ENCODE measurements at regions not wholly inside any gene's neighbourhood (a gene's known extent, or its start where the extent isn't known, plus 50 kb on each side); places are given as distances from the start of the nearest gene placed in this dataset.

- DNase-seq (ENCODE audit: low read depth in 1 of 2, low spot score in 1 of 2): no peak
These were observed 256.3 kb upstream of the KLF14 start for GRCh38 chr7:130990178-130990832.

GRCh38 chr7:130993671-130994365 is 259.8 kb upstream of the KLF14 start:
- no peak for DNase-seq (ENCODE audit: low read depth in 1 of 2, low spot score in 1 of 2)

DNA sequence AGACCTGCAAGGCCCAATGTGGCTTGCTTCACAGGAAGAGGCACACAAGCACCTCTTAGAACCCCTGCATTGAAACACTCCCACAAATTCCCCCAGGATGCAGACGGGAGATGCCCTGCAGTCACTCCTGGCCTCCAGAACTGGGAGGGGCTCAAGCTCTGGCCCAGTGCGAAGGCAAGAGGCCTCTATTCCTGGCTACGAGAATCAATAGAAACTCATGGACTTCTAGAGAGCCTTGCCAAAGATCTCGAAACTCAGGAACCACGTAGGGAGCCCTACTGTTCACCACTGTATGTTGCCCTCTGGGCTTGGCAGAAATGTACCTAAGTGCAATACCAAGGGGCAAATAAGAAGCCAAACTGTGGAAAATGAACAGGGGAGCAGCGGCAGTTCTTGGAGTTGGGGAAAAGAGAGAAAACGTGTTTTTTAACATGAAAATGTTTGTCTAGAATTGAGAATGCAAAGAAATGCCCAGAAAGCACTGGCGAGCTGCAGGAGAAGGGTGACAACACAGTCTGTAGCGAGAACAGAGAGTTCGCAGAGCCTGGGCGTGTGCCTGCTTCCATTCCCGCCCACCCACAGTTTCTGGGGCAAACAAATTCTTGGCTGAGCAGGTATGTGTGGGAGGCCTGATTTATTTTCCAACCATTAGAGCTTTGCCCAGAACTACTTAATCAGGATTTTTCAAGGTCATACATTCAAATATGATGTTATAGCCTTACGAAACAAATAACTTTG is 260.5 kb upstream of the KLF14 start:
- DNase-seq (ENCODE audit: low read depth in 1 of 2, low spot score in 1 of 2): no peak

- no peak for DNase-seq (ENCODE audit: low read depth in 1 of 2, low spot score in 1 of 2)
These were observed 261.5 kb upstream of the KLF14 start for GRCh38 chr7:130995252-130996081.

DNA sequence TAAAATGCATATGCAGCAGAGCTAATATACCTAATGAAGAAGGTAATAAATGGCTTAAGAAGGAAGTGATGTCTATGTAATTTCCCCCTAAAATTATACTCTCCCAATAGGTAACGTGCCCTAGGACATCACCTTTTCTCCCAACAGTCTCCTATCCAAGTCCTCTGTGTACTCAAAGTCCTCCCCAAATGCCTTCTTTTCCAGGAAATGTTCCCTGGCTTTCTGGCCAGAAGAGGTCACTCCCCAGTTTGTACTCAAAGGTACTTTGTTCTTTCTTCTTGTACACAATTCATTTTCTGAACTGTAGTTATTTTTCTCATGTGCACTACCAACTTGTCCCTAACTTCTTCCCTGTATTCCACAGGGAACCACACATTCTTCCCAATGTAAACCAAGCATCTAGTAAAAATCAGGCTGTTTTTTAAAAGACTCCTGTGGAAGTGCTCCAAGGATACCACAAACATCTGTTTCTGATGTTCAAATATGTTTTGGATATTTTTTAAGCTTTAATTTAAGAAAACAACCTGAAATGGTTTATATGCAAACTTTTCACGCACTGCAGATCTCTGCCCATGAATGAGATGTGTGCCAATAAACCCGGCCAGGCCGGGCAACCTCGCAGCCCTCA is 262.3 kb upstream of the KLF14 start:
- DNase-seq (ENCODE audit: low read depth in 1 of 2, low spot score in 1 of 2): no peak

DNA sequence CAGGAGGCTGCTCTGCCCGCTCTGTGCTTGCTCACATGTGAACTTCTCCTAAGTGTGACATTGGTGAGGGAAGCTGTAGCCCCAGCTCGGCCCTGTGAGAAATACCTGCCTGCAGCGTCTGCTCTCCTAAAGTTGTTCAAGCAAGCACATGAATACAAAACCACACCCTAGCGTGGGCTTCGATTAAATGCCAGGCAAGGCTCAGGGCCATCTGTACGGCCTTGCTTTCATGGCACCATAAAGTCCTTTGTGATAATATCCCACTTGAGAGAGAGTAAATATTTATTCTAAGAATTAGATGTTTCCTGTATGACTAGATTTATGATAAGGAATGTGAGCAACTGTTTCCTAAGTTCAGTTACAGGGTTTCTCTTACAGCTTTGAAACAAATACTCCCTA is 262.8 kb upstream of the KLF14 start:
- no peak for DNase-seq (ENCODE audit: low read depth in 1 of 2, low spot score in 1 of 2)

DNA sequence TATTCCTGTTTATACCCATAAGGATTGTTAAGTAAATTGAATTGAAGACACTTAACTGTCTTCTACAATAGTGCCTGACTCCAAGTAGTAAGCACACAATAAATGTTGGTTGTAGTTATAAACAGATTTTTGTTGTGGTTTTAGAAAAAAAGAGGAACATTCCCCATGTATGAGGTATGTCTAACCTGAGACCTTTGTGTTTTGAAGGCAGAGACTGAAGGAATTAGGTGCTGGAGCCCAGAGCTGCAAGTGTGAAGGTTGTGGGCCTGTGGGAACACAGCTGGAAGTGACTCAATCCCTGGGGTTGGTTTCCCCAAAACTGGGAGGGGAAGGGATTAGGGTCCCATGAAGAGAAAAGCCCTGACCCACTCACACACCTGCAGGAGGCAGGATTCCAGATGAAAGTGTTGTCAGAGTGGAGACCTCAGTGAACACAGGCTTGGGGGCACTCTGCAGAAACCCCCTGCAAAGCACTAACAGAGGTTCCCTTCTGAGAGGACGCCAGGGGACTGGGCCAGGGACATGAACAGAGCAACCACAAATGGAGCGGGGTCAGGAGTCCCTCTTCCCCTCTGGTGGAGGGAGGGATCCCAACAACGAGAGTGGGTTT is 265.1 kb upstream of the KLF14 start:
- DNase-seq (ENCODE audit: low read depth in 1 of 2, low spot score in 1 of 2): no peak

DNA sequence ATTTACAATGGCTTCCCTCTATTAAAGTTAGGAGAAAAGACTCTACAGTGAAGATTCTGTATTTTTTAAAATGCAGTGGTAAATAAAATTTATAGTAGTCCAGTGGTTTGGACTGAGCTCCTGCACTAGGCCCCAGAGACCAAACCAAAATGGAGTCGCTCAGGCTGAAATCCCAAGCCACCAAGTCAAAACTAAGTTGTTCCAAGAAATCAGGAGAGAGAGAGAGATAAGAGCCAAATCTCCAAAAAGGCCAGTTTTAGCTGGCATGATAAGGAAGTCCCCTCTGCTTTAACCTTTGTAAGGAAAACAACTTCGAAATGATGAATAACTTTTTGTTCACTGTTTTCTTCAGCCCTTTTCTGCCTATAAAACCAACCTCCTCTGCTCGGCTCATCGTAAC is 265.9 kb upstream of the KLF14 start:
- no peak for DNase-seq (ENCODE audit: low read depth in 1 of 2, low spot score in 1 of 2)

DNA sequence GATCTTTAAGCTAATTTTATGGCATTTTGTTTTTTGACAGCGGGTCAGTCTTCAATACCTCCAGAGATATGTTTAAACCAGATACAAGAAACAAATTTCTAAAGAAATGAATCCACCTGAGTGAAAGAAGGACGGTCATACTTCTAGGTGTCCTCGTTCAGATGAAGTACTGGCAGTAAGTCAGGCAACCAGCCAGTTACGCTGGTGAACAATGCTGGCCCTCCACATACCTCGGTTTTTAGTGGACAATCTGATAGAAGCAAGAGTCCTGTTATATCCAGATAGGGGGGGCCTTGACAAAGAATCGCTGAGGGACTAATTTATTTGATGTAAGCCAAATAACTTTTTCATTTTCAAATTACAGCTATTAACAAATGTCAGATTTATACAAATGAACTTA is 266.4 kb upstream of the KLF14 start:
- DNase-seq (ENCODE audit: low read depth in 1 of 2, low spot score in 1 of 2): no peak

- DNase-seq (ENCODE audit: low read depth in 1 of 2, low spot score in 1 of 2): no peak
These were observed 266.9 kb upstream of the KLF14 start for GRCh38 chr7:131000873-131001272.

GRCh38 chr7:131002600-131002999 is 268.6 kb upstream of the KLF14 start:
- no peak for DNase-seq (ENCODE audit: low read depth in 1 of 2, low spot score in 1 of 2)

GRCh38 chr7:131003634-131004033 is 269.6 kb upstream of the KLF14 start:
- DNase-seq (ENCODE audit: low read depth in 1 of 2, low spot score in 1 of 2): no peak

DNA sequence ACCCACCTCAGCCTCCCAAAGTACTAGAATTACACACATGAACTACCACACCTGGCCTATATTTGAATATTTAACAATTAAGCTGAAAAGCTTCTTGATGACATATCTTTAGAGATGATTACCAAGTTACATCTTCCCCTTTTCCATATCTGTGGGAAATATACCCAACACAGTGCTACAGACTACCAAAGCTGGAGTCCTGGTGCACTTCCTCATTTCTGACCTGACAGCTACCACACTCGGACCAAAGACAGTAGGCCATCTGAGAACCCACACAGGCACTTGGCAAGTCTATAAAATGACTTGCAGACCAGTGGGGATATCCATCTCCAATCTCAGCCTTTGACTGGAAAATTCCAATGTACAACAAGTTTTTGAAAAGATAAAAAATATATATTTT is 270.4 kb upstream of the KLF14 start:
- DNase-seq (ENCODE audit: low read depth in 1 of 2, low spot score in 1 of 2): no peak

DNA sequence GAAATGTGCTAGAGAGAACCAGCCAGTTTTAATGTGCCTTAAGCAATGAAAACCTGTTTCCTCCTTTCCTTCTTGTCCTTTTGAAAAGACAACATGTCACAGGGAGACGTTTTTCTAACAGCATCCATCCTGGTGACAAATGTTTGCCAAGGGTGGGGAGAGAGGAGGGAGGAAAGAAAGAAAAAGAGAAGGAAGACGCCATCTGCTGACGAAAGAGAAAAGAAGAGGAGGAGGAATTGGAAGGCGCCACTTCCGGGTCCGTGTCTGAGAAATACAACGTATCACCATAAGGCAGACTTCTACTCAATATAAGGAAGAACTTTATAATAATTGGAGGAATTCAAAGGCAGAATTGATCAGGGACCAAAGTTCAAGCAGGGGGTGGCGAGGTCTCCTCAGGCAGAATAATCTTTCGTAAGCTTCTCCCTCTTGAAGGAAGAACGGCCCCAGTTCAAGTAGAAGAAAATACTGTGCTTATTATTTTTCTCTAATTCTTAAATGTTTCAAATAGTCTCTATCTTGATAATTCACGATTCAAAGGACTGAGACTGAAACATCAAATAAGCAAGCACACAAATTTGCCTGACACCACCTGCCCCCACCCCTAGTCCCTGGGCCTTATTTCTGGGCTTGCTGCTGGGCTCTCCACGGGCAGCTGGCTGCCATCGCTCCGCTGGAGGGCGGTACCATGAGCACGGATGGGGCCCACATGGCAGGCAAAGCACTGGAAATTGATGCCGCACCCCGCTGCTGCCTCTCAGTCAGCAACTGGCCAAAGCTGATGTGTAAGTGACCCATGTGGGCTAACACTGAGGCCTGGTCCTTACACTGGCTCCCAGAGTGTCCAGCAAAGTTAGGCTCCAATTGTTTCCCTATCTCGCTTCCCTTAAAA is 273.7 kb upstream of the KLF14 start:
- no peak for DNase-seq (ENCODE audit: low read depth in 1 of 2, low spot score in 1 of 2)

GRCh38 chr7:131008840-131009711 is 275.1 kb upstream of the KLF14 start:
- DNase-seq (ENCODE audit: low read depth in 1 of 2, low spot score in 1 of 2): no peak

GRCh38 chr7:131010029-131010716 is 276.2 kb upstream of the KLF14 start:
- DNase-seq (ENCODE audit: low read depth in 1 of 2, low spot score in 1 of 2): no peak

DNA sequence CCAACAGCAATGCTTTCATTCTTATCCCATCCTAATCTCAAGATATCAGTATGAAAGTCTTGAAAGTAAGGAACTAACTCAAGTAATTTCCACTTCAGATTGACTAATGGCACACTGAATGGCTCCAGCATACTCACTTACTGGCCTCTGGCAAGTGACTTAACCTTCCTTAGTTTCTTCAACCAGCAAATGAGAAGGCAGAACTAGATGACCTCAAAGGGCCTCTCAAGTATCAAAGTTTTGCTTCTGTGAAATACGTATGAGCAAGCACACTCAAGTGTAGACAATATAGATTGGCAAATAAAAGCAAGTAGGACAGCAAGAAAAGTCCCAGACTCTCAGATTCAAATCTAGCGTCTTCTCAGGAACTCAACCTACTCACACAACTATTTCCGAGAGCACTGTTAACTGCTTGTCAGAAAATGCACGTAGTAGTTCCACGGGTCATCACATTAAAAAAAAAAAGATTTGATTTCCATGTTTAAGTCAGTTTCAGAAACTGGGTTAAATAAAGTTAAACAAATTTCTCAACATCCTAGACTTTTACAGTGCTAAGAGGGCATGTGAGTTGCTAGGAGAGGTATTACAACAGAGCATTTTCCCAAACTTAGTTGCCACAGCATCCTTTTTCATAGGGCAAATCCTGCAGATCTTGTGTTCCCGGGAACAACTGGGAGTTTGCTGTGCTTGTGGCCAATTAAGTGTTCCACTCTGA is 276.9 kb upstream of the KLF14 start:
- no peak for DNase-seq (ENCODE audit: low read depth in 1 of 2, low spot score in 1 of 2)

DNA sequence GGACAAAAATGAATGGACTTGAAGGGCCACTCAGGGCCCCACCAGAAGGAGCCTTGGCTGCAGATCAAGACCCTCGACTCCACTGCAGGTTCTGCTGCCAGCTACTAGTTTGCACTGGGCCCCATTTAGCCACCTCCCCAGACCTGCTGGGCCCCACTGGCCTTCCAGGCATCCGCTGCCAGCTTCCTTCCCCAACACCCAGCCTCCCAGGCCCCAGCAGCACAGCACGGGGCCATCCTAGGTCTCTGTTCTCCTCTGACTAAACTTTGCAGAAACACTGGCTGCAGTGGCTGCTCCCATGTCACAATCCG is 277.4 kb upstream of the KLF14 start:
- DNase-seq (ENCODE audit: low read depth in 1 of 2, low spot score in 1 of 2): no peak
